ENCODE measurements at regions not wholly inside any gene's neighbourhood (a gene's known extent, or its start where the extent isn't known, plus 50 kb on each side); places are given as distances from the start of the nearest gene placed in this dataset.

- TF ChIP-seq CTCF (IDR thresholded peaks at IDR 0.05) (no peak), POLR2A (IDR thresholded peaks at IDR 0.05) (no peak)
Observed at GRCh38 chr10:84837041-84837812, 508.8 kb downstream of the CCSER2 start.
